ENCODE measurements at regions not wholly inside any gene's neighbourhood (a gene's known extent, or its start where the extent isn't known, plus 50 kb on each side); places are given as distances from the start of the nearest gene placed in this dataset.
A peak's percentile ranks its signal among the peaks of the same experiment; 100 is the strongest.
"Not testable (repeated sequence)": the region's sequence is repeated elsewhere in the genome, so short reads cannot be mapped to it uniquely, and the experiment has no call there.

DNA sequence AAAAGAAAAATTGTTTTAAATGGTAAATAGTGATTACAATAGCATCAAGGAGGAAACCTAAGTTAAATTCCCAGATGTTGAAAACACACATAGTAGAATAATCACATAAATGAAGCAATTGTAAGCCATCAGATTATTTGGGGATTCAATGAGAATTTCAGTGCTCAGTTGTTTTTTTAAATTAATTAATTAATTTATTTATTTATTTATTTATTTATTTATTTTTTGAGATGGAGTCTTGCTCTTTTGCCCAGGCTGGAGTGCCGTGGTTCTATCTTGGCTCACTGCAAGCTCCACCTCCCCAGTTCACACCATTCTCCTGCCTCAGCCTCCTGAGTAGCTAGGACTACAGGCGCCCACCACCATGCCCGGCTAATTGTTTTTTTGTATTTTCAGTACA, 262.8 kb upstream of the SMIM21 start:
- intact Hi-C loops (cut with DNase I); DNase-seq (ENCODE audit: missing footprints); ATAC-seq: not testable (repeated sequence)

DNA sequence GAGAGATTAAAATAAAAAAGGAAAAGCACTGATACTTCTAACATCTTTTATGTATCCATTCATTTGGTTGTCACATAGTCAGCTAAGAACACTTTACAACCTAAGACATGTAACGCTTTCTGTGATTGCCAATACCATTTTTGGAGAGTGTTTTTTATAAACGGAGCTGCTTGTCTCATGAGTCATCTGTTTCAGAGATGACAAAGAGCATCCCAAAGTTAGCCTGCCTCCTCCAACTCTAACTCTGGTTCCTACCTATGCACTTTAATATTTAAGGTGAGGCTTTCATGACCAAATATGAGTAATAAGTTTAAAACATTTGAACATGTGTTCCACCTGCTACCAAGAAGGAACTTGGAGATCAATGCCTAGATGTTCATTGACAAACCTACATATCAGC, 260.1 kb upstream of the SMIM21 start:
- no peak for ATAC-seq

DNA sequence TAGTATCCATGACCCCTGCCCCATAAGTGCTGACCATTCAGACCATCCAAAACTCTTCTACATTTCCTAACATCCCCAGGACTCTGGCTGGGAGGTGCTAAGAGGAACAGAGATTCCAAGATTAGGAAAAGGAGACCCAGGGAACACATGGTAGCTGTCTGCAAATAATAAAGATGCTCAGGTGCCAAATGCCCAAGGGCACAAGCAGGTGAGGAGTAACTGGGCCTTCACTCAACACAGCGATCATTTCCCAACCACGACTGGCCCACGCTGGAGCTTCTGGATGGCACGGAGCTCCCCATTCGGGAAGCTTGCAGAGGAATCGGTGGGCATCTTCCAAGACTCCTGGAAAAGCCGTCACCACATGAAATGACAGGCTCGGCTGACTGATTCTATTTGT, 255.9 kb upstream of the SMIM21 start:
- intact Hi-C loops (cut with DNase I), result no loop called here
- ATAC-seq (no peak), DNase-seq (ENCODE audit: missing footprints) (no peak)

More for the DNA sequence above, 260.1 kb upstream of the SMIM21 start:
- intact Hi-C loops (cut with DNase I), result no loop called here
- DNase-seq (ENCODE audit: missing footprints), result no peak

DNA sequence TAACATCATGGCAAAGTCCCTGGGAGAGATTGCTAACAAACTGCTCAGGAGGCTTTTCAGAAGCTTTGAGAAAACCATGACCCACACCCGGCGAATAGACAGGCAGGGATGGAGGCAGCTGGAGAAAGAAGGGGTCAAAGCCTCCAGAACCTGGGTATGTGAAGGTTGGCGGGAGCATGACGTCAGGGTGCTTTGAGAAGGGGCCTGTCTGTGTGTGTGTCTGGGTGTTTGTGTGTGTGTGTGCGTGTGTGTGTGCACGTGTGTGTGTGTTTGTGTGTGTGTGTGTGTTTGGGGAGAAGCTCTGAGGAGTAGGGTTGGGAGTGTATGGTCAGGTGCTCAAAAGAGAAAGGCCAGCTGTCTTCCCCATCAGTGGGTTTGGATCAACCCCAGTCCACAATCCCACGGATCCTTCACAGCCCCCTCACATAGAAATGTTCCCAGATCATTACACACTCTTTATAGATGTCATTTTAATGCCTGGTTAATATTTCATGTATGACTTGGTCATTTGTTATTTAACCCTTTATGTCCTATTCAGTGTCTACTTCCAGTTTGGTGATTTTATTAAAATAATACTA, 254.1 kb upstream of the SMIM21 start:
- ATAC-seq (no peak), DNase-seq (ENCODE audit: missing footprints) (no peak)
- intact Hi-C loops (cut with DNase I), result no loop called here

DNA sequence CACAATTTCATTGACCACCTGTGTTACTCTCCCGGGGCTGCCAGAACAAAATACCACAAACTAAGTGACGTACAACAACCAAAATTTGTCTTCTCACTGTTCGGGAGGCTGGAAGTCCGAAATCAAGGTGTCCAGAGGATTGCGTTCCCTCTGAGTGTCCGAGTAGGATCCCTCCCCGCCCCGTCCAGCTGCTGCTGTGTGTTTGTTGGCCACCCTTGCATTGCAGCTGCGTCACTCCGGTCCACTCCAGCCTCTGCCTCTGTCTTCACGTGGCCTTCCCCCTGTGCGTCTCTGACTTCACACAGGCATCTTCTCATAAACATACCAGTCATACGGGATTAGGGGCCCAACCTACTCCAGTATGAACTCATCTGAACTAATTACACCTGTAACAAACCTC, 251.8 kb upstream of the SMIM21 start:
- ATAC-seq (peak; percentile 94), DNase-seq (ENCODE audit: missing footprints) (no peak)
- intact Hi-C loops (cut with DNase I), result no loop called here

DNA sequence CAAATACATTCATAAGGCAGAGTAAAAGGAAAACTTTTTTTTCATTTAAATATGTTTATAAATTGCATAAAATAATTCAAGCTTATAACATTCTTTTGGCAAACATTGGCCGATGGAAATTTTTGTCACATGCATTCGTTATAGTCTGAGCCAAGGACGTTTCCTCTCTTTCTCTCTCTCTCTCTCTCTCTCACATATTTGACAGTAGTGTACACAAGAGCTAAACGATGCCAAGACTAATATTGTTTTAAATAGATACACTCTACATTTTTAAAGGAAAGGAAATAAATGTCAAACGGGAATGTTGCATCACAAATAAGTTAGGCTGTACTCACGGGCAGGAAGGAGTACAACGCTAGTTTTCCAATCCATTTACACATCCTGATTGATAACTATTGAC, 251.1 kb upstream of the SMIM21 start:
- no peak for ATAC-seq
- intact Hi-C loops (cut with DNase I), result no loop called here
- no peak for DNase-seq (ENCODE audit: missing footprints)

DNA sequence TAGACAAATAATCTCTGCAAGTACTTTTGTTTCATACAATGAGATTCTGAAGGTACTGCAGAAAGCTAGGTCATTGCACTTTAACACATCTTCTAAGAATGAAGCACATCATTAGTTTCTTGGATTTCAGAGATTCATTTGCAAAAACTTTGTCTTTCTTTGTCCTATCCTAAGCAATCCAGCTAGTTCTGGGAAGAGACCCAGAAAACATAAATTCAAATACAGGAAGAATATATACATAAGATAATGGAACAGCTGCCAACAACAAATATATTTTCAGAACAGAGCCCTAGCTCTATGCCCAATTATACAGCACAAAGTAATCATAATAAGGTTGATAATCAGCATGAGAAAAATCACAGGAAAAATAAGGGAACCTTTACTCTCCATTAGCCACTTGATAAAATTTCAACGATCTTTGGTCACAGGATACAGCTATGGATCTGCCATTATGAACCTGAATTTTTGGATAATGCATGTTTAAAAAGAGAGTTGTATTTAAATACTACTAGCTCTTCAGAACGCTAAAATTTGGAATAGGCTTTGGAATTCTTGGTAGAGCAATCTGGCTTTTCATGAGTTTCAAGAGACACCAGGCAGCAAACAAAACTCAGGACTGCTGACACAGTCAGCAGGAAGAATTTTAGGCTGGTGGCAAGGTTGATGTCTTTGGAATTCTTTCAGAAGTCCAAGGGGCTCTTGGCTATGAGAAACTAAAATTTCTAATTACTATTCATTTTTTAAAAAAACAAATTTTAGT, 250.4 kb upstream of the SMIM21 start:
- intact Hi-C loops (cut with DNase I), result no loop called here
- ATAC-seq (no peak), DNase-seq (ENCODE audit: missing footprints) (no peak)

DNA sequence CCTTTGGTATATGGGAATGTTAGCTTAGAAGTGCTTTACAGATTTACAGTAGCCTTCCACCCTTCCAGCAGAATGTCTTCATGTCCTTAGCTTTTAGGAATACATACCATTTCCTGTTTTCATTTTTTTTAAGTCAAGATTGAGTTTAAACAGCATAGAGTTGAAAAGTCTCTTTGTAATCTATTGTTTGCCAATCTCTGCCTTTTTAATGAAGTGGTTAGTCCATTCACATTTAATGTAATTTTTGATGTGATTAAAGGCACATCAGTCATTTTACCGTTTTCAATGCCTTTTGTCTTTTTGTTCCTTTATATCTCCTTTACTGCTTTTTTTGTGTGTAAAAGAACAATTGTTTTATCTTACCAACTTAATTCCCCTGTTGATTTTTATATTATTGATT, 233.4 kb upstream of the SMIM21 start:
- ATAC-seq (no peak), DNase-seq (ENCODE audit: missing footprints) (no peak)
- intact Hi-C loops (cut with DNase I), result no loop called here

DNA sequence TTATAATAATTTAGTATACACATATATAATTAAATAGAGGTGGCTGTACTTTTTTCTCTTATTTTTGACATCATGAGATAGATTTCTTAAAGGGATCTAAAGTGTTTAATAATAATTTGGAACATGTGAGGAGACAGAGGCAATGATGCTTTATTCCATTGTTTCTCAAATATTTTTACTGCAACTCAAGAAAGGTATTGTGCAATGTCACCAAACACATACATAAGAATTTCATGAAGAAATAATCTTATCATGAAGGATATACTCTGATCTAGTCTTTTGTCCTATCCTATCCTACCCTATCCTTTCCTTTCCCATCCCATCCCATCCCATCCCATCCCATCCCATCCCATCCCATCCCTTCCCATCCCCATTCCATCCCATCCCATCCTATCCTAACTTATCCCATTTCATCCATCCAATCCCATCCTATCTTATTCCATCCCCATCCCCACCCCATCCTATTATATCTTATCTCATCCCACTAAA, 232.1 kb upstream of the SMIM21 start:
- intact Hi-C loops (cut with DNase I), result no loop called here
- DNase-seq (ENCODE audit: missing footprints) (no peak), ATAC-seq (no peak)

DNA sequence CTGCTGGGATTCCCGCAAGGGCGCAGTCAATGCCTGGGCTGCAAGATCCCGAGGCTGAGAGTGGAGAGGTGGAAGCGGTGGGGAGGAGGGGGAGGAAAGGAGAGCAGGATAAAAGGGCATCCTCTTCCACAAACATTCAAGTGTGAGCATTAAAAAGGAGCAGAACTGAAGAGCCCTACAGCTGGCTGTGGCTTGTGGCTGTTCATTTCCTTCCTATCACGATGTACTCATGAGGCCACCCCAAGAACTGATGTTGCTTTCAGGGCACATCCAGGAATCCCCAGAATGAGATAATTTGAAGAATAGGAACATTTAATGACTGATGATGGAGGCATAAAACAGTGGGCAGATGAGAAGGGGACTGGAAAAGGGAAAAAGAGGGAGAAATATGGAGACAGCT, 230.8 kb upstream of the SMIM21 start:
- DNase-seq (ENCODE audit: missing footprints), result no peak
- intact Hi-C loops (cut with DNase I), result no loop called here
- no peak for ATAC-seq

DNA sequence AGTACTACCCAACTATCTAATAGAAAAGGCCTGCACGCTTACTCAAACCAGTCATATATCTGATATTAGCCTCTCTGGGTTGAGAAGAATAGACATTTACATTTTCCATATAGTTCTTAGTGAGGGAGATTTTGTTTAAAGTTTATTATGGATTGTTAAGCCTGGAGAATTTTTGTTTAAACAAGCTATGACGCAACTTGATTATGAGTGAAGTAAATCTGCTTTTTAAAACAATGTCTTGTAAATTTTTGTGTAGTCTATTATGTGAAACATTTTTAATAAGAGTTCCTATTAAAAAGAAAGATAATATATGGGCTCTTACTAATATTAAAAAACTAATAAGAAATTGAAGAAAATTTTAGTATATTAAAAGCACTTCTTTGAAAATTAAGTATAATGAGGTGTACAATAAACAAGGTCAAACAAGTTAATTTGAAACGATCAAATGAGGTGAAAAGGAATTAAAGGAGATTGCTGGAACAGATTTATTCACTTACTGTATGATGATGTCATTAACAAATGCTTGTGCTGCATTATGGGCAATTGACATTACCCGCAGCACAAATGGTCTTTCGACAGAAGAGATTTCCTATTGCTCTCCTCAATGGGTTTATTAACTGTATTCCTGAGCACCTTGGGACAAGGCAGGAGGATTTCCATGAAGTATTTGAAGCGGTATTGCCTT, 229.2 kb upstream of the SMIM21 start:
- DNase-seq (ENCODE audit: missing footprints) (no peak), ATAC-seq (no peak)
- intact Hi-C loops (cut with DNase I), result no loop called here

DNA sequence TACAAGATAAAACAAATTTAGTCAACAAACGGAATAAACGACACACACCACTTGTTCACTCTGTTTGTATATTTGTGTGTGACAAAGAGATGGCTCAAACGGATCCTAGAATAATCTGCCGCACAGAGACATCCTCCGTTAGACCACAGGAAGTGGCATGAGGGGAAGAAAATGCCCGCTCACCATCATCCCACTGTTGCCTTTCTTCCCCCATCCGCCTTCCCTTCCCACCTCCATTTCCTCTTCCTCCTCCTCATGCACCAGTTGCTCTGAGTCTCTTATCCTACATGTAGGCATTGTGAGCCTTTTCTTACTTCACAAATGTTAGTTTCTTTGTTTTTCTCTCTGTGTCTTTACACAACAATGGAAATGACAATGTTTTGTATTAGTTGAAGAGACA, 228.5 kb upstream of the SMIM21 start:
- intact Hi-C loops (cut with DNase I), result no loop called here
- DNase-seq (ENCODE audit: missing footprints), result no peak
- no peak for ATAC-seq

DNA sequence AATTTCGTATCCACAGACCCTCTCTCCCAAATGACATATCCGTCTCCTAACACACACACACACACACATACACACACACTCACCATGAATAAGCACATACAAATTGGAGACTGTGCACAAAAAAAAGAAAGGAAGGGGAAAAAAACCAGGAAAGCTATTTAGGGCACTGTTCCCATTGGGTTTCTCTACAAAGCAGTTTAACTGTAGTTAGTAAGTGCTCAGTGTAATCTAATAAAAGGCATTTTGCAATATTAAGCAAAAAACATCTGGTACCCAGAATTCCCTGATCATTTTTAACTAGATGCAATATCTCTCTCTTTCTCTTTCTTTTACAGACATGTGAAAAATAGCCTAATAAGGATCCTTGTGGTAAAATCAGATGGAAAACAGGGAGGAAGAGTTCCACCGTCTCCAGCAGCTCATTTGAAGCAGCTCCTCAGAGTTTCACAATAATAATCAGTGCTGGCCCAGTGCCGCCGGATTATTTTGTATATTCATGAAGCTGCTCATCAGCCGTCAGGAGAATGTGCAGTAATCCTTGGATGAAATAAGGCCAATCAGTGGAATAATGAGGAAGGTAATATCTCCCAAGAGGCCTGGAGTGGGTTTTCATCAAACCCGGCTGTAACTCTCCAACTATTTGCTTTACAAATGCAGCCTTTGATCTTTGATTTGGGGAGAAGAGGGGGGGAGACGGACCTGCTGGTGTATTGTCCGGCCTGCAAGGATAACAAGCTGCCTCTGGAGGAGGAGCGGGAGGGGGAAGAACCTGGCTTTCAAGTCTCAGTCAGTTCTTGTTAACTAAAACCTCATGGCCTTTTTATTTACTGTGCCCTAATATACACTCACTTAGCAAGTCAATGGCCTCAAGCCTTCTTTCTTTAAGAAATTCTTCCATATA, 227.6 kb upstream of the SMIM21 start:
- intact Hi-C loops (cut with DNase I), result no loop called here
- peak; percentile 20 for ATAC-seq
- DNase-seq (ENCODE audit: missing footprints), result no peak

DNA sequence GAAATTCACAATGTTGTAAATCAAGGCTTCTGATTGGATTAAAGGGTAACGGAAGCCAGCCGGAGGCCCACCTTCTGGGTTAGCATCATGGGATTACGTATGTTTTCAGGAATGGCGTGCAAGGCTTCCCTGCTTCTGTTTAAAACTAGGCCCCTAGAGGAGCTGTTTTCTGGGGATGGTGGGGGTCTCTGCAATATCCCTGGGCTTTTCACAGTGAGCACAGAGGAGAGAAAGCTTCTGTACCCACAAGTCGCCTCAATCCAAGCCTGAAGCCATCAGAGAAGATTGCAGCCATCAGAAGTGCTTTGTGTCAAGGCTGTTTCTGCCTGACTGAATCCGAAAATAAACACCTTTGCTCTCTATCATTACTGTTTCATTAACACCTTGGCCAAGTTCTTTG, 226.9 kb upstream of the SMIM21 start:
- DNase-seq (ENCODE audit: missing footprints), result no peak
- ATAC-seq, result no peak
- intact Hi-C loops (cut with DNase I), result no loop called here

DNA sequence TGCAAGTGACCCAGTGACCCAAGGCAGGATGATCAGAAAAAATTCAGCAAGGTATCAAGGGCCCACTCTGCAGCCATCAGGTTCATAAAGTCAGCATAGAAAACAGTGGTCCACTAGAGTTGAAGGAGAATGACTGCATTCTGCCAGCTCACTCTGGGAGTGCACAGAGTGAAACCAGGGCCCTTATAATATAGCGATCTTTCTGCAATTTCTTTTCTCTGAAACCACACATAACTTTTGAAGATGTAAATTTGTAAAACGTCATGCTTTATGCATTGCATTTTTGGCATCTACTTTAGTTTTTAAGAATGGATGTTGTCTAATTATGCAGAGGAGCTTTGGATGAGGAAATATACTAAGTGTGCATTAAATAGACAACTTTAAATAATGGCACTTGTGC, 225.0 kb upstream of the SMIM21 start:
- no peak for DNase-seq (ENCODE audit: missing footprints)
- intact Hi-C loops (cut with DNase I), result no loop called here
- ATAC-seq, result no peak

DNA sequence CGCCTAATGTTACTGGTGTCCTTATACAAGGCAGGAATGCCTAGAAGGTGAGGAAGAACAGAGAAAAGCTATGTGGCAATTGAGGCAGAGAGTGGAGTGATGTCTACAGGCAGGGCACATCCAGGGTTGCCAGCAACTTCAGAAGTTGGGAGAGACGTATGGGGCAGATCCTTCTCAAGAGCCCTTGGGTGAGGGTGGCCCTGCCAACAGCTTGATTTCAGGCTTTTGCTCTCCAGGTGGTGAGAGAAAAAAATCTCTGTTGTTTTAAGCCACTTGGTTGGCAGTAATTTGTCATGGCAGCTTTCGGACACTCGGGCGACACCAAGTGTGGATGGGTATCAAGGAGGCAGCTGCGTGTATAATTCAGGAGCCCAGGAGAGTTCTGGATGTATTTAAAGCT, 217.4 kb upstream of the SMIM21 start:
- DNase-seq (ENCODE audit: missing footprints) (no peak), ATAC-seq (no peak)
- intact Hi-C loops (cut with DNase I), result no loop called here

DNA sequence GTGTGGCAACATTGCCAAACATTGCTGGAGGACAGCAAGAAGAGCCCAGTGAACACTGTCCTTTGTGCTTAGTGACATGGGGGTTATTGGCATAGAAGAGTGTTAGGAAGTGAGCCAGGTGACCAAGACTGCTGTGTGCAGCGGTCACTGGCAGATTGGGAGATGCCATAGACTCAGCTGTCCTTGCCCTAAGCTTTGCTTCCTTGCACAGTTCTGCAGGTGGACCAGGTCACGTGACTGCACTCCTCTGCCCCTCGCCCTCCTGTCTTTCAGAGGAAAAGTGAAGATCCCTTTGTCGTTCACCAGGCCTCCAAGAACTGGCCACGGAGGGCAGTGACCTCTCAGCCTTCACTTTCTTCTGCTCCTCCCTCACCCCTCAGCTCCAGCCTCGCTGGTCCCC, 215.6 kb upstream of the SMIM21 start:
- no peak for ATAC-seq
- DNase-seq (ENCODE audit: missing footprints), result no peak
- intact Hi-C loops (cut with DNase I), result no loop called here

DNA sequence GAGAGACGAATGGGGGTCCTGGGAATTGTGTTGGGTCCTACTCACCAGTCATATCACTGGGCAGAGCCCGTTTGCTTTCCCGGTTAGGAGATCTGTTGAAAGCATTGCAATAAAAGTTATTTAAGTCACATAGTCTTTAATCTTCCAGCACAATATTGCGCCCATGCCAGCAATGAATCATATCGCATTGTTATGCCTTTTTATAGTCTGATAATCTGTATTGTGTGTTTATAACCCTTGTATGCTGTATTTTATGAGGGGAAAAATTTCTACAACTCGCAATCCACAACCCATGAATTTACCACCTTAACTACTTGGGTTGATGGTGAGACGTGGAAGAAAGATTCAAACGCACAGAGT, 211.9 kb upstream of the SMIM21 start:
- intact Hi-C loops (cut with DNase I), result no loop called here
- DNase-seq (ENCODE audit: missing footprints) (no peak), ATAC-seq (no peak)

DNA sequence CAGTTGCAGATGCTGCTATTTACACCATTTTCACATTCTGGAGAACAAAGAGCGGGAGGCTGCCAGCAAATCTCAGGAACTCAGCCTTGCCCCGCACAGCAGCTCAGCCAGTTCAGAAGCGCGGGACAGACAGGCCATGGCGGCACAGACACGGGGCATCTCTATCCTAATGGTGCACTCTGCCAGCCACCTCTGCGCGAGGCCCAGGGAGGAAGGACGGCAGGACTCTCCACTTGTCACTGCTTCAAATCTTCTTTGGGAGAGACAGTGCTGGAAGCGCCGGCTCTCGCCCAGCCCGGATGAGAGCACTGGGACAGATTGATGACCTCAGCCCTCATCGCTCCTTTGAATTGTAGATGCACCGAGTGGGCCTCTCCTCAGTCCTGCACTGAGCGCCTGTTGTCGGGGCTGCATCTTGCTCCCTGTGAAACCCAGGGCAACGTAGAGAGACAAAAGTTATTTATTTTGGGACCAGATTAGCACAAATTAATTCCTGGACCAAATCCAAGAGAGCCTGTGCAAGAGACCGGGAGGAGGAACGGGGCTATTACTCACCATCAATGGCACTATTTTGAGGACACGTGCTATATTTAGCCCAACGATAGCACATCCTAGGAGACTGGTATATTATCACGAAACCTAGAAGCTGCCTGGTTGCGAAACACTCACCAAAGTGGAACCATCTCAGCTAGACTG, 211.4 kb upstream of the SMIM21 start:
- peak; percentile 75 for ATAC-seq
- intact Hi-C loops (cut with DNase I), result no loop called here
- DNase-seq (ENCODE audit: missing footprints), result no peak
